Natural killer cell (primary cell): ENCODE measurements at regions not wholly inside any gene's neighbourhood (a gene's known extent, or its start where the extent isn't known, plus 50 kb on each side); places are given as distances from the start of the nearest gene placed in this dataset.

Experiments used
- ATAC-seq, 3 donors: fragments of 150-1000 bp in 2 of 3; fragments of 200-7000 bp in 1 of 3; cut with Tn5 transposase; 1 replicate in 1 of 3; 2 replicates in 2 of 3; pipeline ENCODE4 v1.10.0; 2021; ENCODE audit warnings: mild to moderate bottlenecking in 2 of 3, moderate library complexity in 2 of 3
- DNase-seq, 2 donors: peaks; one replicate each; pipeline versions ENCODE4 v3.0.0 to v3.0.0-alpha.2; 2013 to 2021; ENCODE audit warnings: mixed read lengths in 1 of 2
- H3K27ac ChIP-seq: one replicate; pipeline ENCODE4 v1.5.1; 2013; ENCODE audit warnings: mild to moderate bottlenecking, low read length
- H3K27me3 ChIP-seq: one replicate; pipeline ENCODE4 v1.6.1; 2013; ENCODE audit warnings: low read length; ENCODE audit not compliant: control insufficient read depth, insufficient read depth
- H3K36me3 ChIP-seq: one replicate; pipeline ENCODE4 v1.6.1; 2013; ENCODE audit warnings: low read length; ENCODE audit not compliant: control insufficient read depth, insufficient read depth
- H3K4me1 ChIP-seq: one replicate; pipeline ENCODE4 v1.6.1; 2013; ENCODE audit warnings: low read length; ENCODE audit not compliant: control insufficient read depth, insufficient read depth
- H3K4me3 ChIP-seq: one replicate; pipeline ENCODE4 v1.5.1; 2013; ENCODE audit warnings: low read length
- H3K9me3 ChIP-seq: one replicate; pipeline ENCODE4 v1.6.1; 2013; ENCODE audit warnings: low read length; ENCODE audit not compliant: control insufficient read depth, insufficient read depth
- H3K27ac Mint-ChIP-seq, 2 donors: one replicate each; pipeline ENCODE4 v1.8.0; 2022; ENCODE audit warnings: mild to moderate bottlenecking in 2 of 2, mixed read lengths in 2 of 2, moderate library complexity in 1 of 2
- H3K27me3 Mint-ChIP-seq, 2 donors: one replicate each; pipeline ENCODE4 v1.8.0; 2022; ENCODE audit warnings: low read depth in 2 of 2, mixed read lengths in 2 of 2
- H3K36me3 Mint-ChIP-seq: one replicate; pipeline ENCODE4 v1.8.0; 2022; ENCODE audit warnings: mixed read lengths
- H3K4me1 Mint-ChIP-seq, 2 donors: one replicate each; pipeline ENCODE4 v1.8.0; 2022; ENCODE audit warnings: mixed read lengths in 2 of 2
- H3K4me3 Mint-ChIP-seq: one replicate; pipeline ENCODE4 v1.8.0; 2022; ENCODE audit warnings: mild to moderate bottlenecking, moderate library complexity, mixed read lengths
- H3K9me3 Mint-ChIP-seq, 2 donors: one replicate each; pipeline ENCODE4 v1.8.0; 2022; ENCODE audit warnings: mixed read lengths in 2 of 2
- WGBS: methylation state at CpG from one replicate; pipeline ENCODE4 v1.1.7; 2013; ENCODE audit warnings: missing lambda C conversion rate; ENCODE audit not compliant: insufficient coverage; 5-methylcytosine and 5-hydroxymethylcytosine counted together
- intact Hi-C: fragments of 100-400 bp; cut with micrococcal nuclease; formaldehyde crosslinking; loops from one replicate; pipeline ENCODE4 v1.14.2; 2022
- TF ChIP-seq, protein P1 (sequence below): fragments of 200-600 bp; IDR thresholded peaks from one replicate; pipeline ENCODE4 v1.8.0; 2022; ENCODE audit warnings: antibody characterized with exemption

DNA sequence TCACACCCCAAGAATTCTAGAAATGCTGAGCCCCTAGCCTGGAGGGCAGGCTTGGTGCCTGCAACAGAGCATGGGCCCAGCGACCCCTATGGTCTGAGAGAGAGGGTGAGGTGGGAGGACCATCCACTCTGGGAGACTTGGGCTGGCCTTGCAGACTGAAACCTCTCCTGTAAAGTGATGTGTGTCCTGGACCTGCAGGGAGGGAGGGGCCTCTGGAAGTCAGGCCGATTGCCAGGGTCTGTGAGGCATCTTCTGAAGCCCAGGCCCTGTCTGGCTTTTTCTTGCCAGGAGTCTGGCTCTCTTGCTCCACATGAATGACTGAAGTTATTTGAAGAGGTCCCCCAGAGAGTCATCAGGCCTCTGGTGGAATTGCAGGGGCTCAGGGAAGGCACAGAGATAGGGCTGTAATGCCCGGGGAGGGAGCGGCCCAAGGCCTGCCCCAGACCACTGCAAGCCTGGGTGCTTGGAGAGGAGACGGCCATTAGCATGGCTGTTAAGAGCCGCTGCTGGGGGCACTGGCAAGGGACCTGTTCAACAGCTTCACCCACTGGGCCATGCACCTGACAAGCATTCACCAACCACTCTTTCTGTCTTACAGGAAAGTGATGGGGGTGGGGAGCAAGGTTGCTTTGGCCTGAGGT is 56.0 kb upstream of the CHRNA7 start:
- Mint-ChIP-seq H3K27ac (no peak overlapping the region), H3K36me3 (no peaks in the 10 kb centered on the region), H3K27me3 (peaks cover 27 to 44% of the 10 kb centered on the region in 2 donors), H3K4me3 (no peak overlapping the region), H3K9me3 (no peaks in the 10 kb centered on the region), H3K4me1 (peaks cover 10 to 11% of the 10 kb centered on the region in 2 donors)
- Histone ChIP-seq H3K27ac (no peak overlapping the region), H3K4me1 (peaks cover 8% of the 10 kb centered on the region), H3K27me3 (no peaks in the 10 kb centered on the region), H3K36me3 (no peaks in the 10 kb centered on the region), H3K9me3 (no peaks in the 10 kb centered on the region), H3K4me3 (no peak overlapping the region)
- WGBS, result 75% methylated on average over 4 of the region's 6 CpGs
- intact Hi-C loops, result no loop called here
- TF ChIP-seq, protein P1, sequence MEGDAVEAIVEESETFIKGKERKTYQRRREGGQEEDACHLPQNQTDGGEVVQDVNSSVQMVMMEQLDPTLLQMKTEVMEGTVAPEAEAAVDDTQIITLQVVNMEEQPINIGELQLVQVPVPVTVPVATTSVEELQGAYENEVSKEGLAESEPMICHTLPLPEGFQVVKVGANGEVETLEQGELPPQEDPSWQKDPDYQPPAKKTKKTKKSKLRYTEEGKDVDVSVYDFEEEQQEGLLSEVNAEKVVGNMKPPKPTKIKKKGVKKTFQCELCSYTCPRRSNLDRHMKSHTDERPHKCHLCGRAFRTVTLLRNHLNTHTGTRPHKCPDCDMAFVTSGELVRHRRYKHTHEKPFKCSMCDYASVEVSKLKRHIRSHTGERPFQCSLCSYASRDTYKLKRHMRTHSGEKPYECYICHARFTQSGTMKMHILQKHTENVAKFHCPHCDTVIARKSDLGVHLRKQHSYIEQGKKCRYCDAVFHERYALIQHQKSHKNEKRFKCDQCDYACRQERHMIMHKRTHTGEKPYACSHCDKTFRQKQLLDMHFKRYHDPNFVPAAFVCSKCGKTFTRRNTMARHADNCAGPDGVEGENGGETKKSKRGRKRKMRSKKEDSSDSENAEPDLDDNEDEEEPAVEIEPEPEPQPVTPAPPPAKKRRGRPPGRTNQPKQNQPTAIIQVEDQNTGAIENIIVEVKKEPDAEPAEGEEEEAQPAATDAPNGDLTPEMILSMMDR, result no peak
- no peak for ATAC-seq
- DNase-seq, result no peak

DNA sequence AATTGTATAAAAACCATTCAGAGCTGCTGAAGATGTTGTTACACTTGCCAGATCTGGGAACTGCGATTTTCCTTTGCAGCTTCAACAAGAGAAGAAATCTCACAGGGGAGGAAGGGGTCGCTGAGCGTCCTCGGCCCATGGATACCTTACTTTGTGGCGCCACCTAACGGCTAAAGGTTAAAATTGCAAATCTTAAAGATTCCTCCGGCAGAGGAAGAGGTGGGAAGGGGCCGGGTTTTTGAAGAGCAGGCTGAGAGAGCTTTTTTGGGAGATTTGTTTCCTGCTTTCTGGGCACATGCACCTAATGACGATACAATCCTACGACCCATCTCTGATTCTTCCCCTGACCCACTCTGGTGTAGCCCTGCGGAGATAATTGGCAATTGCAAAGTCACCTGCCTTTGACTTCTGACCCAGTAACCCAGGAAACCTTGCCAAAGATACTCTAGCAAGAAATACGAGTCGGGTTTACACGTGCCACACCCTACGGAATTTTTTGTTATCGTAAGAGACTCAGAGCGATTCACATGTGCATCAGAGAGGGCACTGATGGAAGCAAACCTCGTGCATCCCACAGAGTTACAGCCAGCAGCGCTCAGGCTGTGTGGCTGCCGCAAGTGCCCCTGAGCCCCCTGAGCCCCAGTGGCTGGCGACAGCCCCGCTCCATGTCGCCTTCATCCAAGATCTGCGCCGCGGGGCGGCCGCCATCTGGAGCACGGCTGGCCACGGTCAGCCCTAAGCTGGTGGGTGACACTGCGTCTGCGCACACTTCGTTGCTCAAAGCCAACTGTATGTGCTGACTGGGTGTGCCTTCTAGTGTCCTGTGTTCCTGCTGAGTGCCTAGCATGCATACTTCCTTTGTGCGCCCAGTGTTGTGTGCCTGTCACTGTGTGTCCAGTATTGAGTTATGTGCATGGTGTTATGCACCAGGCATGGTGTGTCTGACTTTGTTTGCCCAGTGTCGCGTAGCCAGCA is 55.2 kb upstream of the CHRNA7 start:
- H3K4me1 ChIP-seq, result peaks cover 8% of the 10 kb centered on the region
- Mint-ChIP-seq H3K4me1 (peaks cover 10 to 11% of the 10 kb centered on the region in 2 donors), H3K27ac (no peak overlapping the region), H3K9me3 (no peaks in the 10 kb centered on the region), H3K27me3 (peaks cover 24 to 36% of the 10 kb centered on the region in 2 donors), H3K4me3 (peak overlapping the region; percentile 22), H3K36me3 (no peaks in the 10 kb centered on the region)
- whole genome bisulfite sequencing, result 20% methylated on average over 36 of the region's 36 CpGs
- intact Hi-C loops, result no loop called here
- ATAC-seq (peak in 1 of 3 donors; percentile 40), DNase-seq (peak in 1 of 2 donors; percentile 56)
- no peak overlapping the region for H3K27ac ChIP-seq
- no peaks in the 10 kb centered on the region for H3K36me3 ChIP-seq
- TF ChIP-seq, protein P1, result peak; percentile 49
- no peaks in the 10 kb centered on the region for H3K27me3 ChIP-seq
- no peak overlapping the region for H3K4me3 ChIP-seq
- H3K9me3 ChIP-seq, result no peaks in the 10 kb centered on the region

DNA sequence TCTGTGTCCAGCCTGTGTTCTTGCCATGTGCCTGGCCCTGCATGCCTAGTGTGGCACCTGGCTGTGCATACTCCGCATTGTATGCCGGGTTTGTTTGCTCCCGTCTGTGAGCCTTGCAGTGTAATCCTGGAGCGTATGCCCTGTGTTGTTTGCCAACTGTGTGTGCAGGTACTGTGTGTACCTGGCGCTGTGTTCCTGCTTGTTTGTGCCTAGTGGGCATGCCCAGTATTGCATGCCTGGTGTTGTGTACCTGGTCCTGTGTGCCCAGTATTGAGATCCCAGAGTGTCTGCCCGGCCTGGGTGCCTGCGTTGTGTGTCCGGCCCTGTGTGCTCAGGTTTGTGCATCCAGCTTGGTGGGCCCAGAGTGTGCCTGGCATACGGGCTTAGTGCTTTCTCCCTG is 54.5 kb upstream of the CHRNA7 start:
- no peak overlapping the region for H3K4me3 Mint-ChIP-seq
- no peaks in the 10 kb centered on the region for H3K36me3 Mint-ChIP-seq

More for the DNA sequence above, 54.5 kb upstream of the CHRNA7 start:
- Histone ChIP-seq H3K36me3 (no peaks in the 10 kb centered on the region), H3K4me3 (no peak overlapping the region), H3K27ac (no peak overlapping the region), H3K4me1 (peaks cover 8% of the 10 kb centered on the region), H3K27me3 (no peaks in the 10 kb centered on the region), H3K9me3 (no peaks in the 10 kb centered on the region)
- DNase-seq (no peak), ATAC-seq (no peak)
- 94% methylated on average over 9 of the region's 9 CpGs for WGBS
- intact Hi-C loops, result no loop called here
- no peaks in the 10 kb centered on the region for H3K9me3 Mint-ChIP-seq
- peaks cover 10 to 11% of the 10 kb centered on the region in 2 donors for H3K4me1 Mint-ChIP-seq
- TF ChIP-seq, protein P1, result no peak
- peaks cover 24 to 38% of the 10 kb centered on the region in 2 donors for H3K27me3 Mint-ChIP-seq
- H3K27ac Mint-ChIP-seq, result no peak overlapping the region
